Hepatocyte (in vitro differentiated cells): ENCODE measurements at regions not wholly inside any gene's neighbourhood (a gene's known extent, or its start where the extent isn't known, plus 50 kb on each side); places are given as distances from the start of the nearest gene placed in this dataset.
A peak's percentile ranks its signal among the peaks of the same experiment; 100 is the strongest.

Experiments
- DNase-seq: peaks from one replicate; pipeline ENCODE4 v3.0.0-alpha.2; 2016; ENCODE audit warnings: low spot score
- H2AFZ ChIP-seq: fragments of 200-600 bp; sonication (generic); 2 replicates; pipeline ENCODE4 v1.6.0; 2016; ENCODE audit warnings: antibody characterized with exemption, mild to moderate bottlenecking
- H3K27ac ChIP-seq: fragments of 200-600 bp; sonication (generic); 2 replicates; pipeline ENCODE4 v1.5.1; 2016; ENCODE audit warnings: mild to moderate bottlenecking
- H3K27me3 ChIP-seq: fragments of 200-600 bp; sonication (generic); 2 replicates; pipeline ENCODE4 v1.6.1; 2016
- H3K36me3 ChIP-seq: fragments of 200-600 bp; sonication (generic); replicated peaks from 2 replicates; pipeline ENCODE4 v1.5.1; 2016; ENCODE audit warnings: low read depth; ENCODE audit not compliant: insufficient read depth
- H3K4me1 ChIP-seq: fragments of 200-600 bp; sonication (generic); 2 replicates; pipeline ENCODE4 v1.5.1; 2016; ENCODE audit warnings: mild to moderate bottlenecking, moderate library complexity; ENCODE audit not compliant: insufficient read depth
- H3K4me2 ChIP-seq: fragments of 200-600 bp; sonication (generic); 2 replicates; pipeline ENCODE4 v1.6.0; 2016
- H3K4me3 ChIP-seq: fragments of 200-600 bp; sonication (generic); 2 replicates; pipeline ENCODE4 v1.5.1; 2016; ENCODE audit warnings: mild to moderate bottlenecking
- H3K79me2 ChIP-seq: fragments of 200-600 bp; sonication (generic); 2 replicates; pipeline ENCODE4 v1.6.0; 2017; ENCODE audit warnings: mild to moderate bottlenecking
- H3K9me2 ChIP-seq: fragments of 200-600 bp; sonication (generic); replicated peaks from 2 replicates; pipeline ENCODE4 v1.6.0; 2017; ENCODE audit warnings: mild to moderate bottlenecking; ENCODE audit not compliant: insufficient read depth
- H3K9me3 ChIP-seq: fragments of 200-600 bp; sonication (generic); 2 replicates; pipeline ENCODE4 v1.5.1; 2016; ENCODE audit warnings: low read depth, mild to moderate bottlenecking
- H4K20me1 ChIP-seq: fragments of 200-600 bp; sonication (generic); 2 replicates; pipeline ENCODE4 v1.6.0; 2016; ENCODE audit warnings: mild to moderate bottlenecking; ENCODE audit not compliant: insufficient read depth, poor library complexity, severe bottlenecking
- EZH2 ChIP-seq: fragments of 200-600 bp; sonication (generic); IDR thresholded peaks from 2 replicates; pipeline ENCODE4 v1.6.1; 2016; ENCODE audit warnings: antibody characterized with exemption, mild to moderate bottlenecking, borderline replicate concordance
- EZH2phosphoT487 ChIP-seq: fragments of 200-600 bp; sonication (generic); IDR thresholded peaks from one replicate; pipeline ENCODE4 v1.6.1; 2018; ENCODE audit warnings: antibody characterized with exemption, mild to moderate bottlenecking, low read depth, moderate library complexity; ENCODE audit not compliant: unreplicated experiment, severe bottlenecking
- WGBS: methylation state at CpG from one replicate; pipeline ENCODE4 v1.1.6; 2016; ENCODE audit warnings: low lambda C conversion rate; ENCODE audit errors: missing lambda C conversion rate; 5-methylcytosine and 5-hydroxymethylcytosine counted together
- TF ChIP-seq, protein P1 (sequence below): fragments of 200-600 bp; sonication (generic); IDR thresholded peaks from 2 replicates; pipeline ENCODE4 v1.5.1; 2016; ENCODE audit warnings: antibody characterized with exemption, mild to moderate bottlenecking; ENCODE audit not compliant: poor library complexity

DNA sequence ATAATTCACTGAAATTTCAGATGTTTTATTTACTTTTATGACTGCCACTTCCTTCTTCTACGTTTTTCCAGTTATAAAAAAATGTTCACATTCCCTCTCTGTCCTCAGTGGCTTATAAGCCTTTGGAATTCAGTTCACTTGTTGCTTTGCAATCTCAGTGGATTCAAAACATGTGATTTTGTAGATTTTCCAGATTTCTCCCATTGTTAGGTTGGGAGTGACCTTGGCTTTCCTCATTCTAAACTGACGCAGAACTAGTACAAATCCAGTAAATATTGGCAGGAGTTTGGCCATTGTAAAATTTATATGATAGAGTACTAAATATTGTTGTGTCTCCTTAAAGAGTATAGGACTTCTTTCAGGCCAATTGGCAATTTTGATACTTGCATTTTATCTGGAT is 812.3 kb upstream of the ROBO1 start:
- no peak overlapping the region for H3K27ac ChIP-seq
- no peak overlapping the region for H2AFZ ChIP-seq
- no peaks in the 10 kb centered on the region for H3K4me1 ChIP-seq
- no peak overlapping the region for H3K4me3 ChIP-seq
- DNase-seq: no peak
- H3K79me2 ChIP-seq: no peaks in the 10 kb centered on the region
- H3K9me3 ChIP-seq: no peaks in the 10 kb centered on the region
- no peaks in the 10 kb centered on the region for H3K36me3 ChIP-seq
- no peaks in the 10 kb centered on the region for H4K20me1 ChIP-seq
- H3K9me2 ChIP-seq: no peaks in the 10 kb centered on the region
- 77% methylated on average over 2 of the region's 2 CpGs for WGBS
- H3K27me3 ChIP-seq: no peaks in the 10 kb centered on the region
- TF ChIP-seq, protein P1, sequence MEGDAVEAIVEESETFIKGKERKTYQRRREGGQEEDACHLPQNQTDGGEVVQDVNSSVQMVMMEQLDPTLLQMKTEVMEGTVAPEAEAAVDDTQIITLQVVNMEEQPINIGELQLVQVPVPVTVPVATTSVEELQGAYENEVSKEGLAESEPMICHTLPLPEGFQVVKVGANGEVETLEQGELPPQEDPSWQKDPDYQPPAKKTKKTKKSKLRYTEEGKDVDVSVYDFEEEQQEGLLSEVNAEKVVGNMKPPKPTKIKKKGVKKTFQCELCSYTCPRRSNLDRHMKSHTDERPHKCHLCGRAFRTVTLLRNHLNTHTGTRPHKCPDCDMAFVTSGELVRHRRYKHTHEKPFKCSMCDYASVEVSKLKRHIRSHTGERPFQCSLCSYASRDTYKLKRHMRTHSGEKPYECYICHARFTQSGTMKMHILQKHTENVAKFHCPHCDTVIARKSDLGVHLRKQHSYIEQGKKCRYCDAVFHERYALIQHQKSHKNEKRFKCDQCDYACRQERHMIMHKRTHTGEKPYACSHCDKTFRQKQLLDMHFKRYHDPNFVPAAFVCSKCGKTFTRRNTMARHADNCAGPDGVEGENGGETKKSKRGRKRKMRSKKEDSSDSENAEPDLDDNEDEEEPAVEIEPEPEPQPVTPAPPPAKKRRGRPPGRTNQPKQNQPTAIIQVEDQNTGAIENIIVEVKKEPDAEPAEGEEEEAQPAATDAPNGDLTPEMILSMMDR: no peak
- no peak for TF ChIP-seq EZH2phosphoT487
- TF ChIP-seq EZH2: no peak
- H3K4me2 ChIP-seq: no peak overlapping the region

GRCh38 chr3:80564391-80564790 is 796.6 kb upstream of the ROBO1 start:
- Histone ChIP-seq H2AFZ (no peak overlapping the region), H3K27ac (no peak overlapping the region), H3K79me2 (no peaks in the 10 kb centered on the region), H3K36me3 (no peaks in the 10 kb centered on the region), H3K4me1 (no peaks in the 10 kb centered on the region), H3K9me2 (no peaks in the 10 kb centered on the region), H3K4me2 (no peak overlapping the region), H4K20me1 (no peaks in the 10 kb centered on the region), H3K9me3 (no peaks in the 10 kb centered on the region), H3K4me3 (no peak overlapping the region), H3K27me3 (no peaks in the 10 kb centered on the region)
- DNase-seq: no peak
- TF ChIP-seq, protein P1: no peak
- no peak for TF ChIP-seq EZH2
- no peak for TF ChIP-seq EZH2phosphoT487
- 27% methylated on average over 2 of the region's 2 CpGs for WGBS

GRCh38 chr3:80559701-80560100 is 791.9 kb upstream of the ROBO1 start:
- no peak overlapping the region for H3K4me3 ChIP-seq
- TF ChIP-seq EZH2 (no peak), EZH2phosphoT487 (no peak)
- TF ChIP-seq, protein P1: no peak
- H3K9me2 ChIP-seq: no peaks in the 10 kb centered on the region
- no peak for DNase-seq
- no peaks in the 10 kb centered on the region for H4K20me1 ChIP-seq
- no peaks in the 10 kb centered on the region for H3K79me2 ChIP-seq
- no peaks in the 10 kb centered on the region for H3K36me3 ChIP-seq
- H3K27me3 ChIP-seq: no peaks in the 10 kb centered on the region
- H3K4me1 ChIP-seq: no peaks in the 10 kb centered on the region
- WGBS: 86% methylated on average over 4 of the region's 4 CpGs
- H3K9me3 ChIP-seq: no peaks in the 10 kb centered on the region
- no peak overlapping the region for H2AFZ ChIP-seq
- no peak overlapping the region for H3K4me2 ChIP-seq
- H3K27ac ChIP-seq: no peak overlapping the region

- Histone ChIP-seq H3K4me1 (no peaks in the 10 kb centered on the region), H3K9me3 (no peaks in the 10 kb centered on the region), H3K4me3 (no peak overlapping the region), H2AFZ (no peak overlapping the region), H4K20me1 (no peaks in the 10 kb centered on the region), H3K27me3 (no peaks in the 10 kb centered on the region), H3K9me2 (no peaks in the 10 kb centered on the region), H3K27ac (no peak overlapping the region), H3K36me3 (no peaks in the 10 kb centered on the region), H3K79me2 (no peaks in the 10 kb centered on the region), H3K4me2 (no peak overlapping the region)
- WGBS: 46% methylated on average over 1 of the region's 1 CpG
- TF ChIP-seq, protein P1: no peak
- no peak for TF ChIP-seq EZH2
- TF ChIP-seq EZH2phosphoT487: no peak
- DNase-seq: peak; percentile 5
Observed at GRCh38 chr3:80556763-80557162, 789.0 kb upstream of the ROBO1 start.
